ENCODE measurements at regions not wholly inside any gene's neighbourhood (a gene's known extent, or its start where the extent isn't known, plus 50 kb on each side); places are given as distances from the start of the nearest gene placed in this dataset.

GRCh38 chr3:127037021-127037400 lies 54.1 kb downstream of the PLXNA1 start:
- DNase-seq (ENCODE audit: low read depth): no peak
- H3K4me3 ChIP-seq (ENCODE audit: low read depth, low read length): no peak overlapping the region
- no peak for TF ChIP-seq CTCF (IDR thresholded peaks at IDR 0.05; ENCODE audit: control insufficient read depth, extremely low read depth, insufficient read depth)

DNA sequence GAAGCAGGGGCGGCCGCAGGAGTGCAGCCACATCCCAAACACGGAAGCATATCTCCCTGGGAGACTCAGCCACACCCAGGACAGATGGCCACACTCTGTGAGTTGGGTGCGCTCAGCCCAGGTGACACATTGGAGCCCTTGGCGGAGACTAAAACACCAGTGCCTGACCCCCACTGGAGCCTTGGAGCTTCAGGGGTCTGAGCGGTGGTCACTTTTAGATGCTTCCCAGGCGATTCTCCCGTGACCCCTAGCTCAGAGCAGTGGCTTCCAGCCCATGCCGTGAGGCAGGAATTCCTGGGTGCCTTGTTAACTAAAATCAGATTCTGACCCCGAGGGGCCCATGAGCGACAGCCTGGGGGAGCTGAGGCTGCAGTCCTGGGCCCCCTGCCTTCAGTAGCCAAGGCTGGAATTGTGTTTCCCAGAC lies 54.5 kb downstream of the PLXNA1 start:
- no peak overlapping the region for H3K4me3 ChIP-seq (ENCODE audit: low read depth, low read length)
- no peak for DNase-seq (ENCODE audit: low read depth)
- no peak for TF ChIP-seq CTCF (IDR thresholded peaks at IDR 0.05; ENCODE audit: control insufficient read depth, extremely low read depth, insufficient read depth)

DNA sequence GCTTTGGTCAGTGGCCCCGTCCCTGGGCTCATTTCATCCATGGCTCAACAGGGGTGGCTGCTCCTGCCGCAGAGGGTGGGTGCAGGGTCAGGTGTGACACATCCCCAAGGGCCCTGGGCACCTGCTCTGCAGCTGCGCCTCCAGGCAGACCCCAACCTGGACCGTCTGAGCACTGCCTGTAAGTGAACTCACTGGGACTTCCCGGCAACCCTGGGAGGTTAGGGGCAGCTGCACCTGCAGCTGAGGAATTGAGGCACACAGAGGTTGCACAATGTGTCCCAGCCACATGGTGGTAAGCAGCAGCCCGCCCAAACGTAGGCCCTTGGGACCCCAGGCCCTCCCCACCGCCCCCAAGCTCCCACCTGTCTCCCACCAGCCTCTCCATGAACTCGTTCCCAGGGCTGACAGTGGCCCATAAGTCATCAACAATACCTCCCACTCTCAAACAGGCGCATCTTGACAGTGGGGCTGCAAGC lies 55.1 kb downstream of the PLXNA1 start:
- no peak for TF ChIP-seq CTCF (IDR thresholded peaks at IDR 0.05; ENCODE audit: control insufficient read depth, extremely low read depth, insufficient read depth)
- no peak overlapping the region for H3K4me3 ChIP-seq (ENCODE audit: low read depth, low read length)
- no peak for DNase-seq (ENCODE audit: low read depth)

- DNase-seq (ENCODE audit: low read depth): no peak
- no peak overlapping the region for H3K4me3 ChIP-seq (ENCODE audit: low read depth, low read length)
- TF ChIP-seq CTCF (IDR thresholded peaks at IDR 0.05; ENCODE audit: control insufficient read depth, extremely low read depth, insufficient read depth): no peak
Observed at GRCh38 chr3:127038466-127038865, 55.6 kb downstream of the PLXNA1 start.

DNA sequence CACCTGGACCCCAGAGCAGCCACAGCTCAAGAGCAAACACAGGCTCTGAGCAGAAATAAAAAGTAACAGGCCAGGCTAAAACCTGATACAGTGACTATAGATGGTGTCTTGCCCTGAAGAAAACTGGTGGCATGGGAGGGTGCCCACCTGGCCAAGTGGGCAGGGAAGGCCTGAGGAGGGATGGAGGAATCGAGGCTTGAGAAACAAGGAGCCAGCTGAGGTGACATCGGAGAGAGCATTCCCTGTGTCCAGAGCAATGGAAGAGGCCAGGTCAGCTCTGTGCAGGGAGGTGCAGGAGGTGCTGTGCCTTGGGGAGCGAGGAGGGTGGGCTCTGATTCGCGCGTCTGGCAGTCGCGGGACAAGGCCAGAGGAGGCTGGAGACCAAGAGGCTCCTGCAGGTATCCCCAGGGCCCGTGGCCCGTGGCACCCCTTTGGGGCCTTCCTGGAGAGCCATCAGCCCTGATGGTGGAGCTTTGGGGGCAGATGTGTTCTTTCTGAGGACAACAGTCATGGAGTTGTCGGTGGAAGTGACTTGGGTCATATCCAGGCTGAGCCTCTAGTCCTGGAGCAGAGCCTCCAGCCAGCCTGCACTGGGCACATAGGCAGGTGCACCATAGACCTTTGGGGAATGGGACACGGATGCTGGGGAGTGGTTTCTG lies 56.1 kb downstream of the PLXNA1 start:
- no peak for TF ChIP-seq CTCF (IDR thresholded peaks at IDR 0.05; ENCODE audit: control insufficient read depth, extremely low read depth, insufficient read depth)
- no peak for DNase-seq (ENCODE audit: low read depth)
- no peak overlapping the region for H3K4me3 ChIP-seq (ENCODE audit: low read depth, low read length)

DNA sequence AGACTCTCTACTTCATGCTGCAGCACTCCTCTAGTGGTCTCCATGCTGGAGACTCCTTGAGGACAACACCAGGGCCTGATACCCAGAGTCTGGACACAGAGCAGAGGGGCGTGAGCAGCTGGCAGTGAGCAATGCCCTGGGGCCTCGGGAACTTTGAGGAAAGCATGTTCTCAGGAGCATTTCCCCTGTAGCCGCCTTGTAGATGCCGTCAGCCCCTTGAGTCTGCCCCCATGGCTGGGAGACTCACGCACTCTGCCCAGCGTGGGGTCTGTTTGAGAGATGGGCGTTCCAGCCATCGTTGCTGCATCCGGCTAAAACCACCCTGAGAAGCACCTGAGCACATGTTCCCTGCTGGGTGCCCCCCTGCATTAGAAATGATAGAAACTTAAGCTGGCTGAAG lies 56.8 kb downstream of the PLXNA1 start:
- H3K4me3 ChIP-seq (ENCODE audit: low read depth, low read length): no peak overlapping the region
- no peak for TF ChIP-seq CTCF (IDR thresholded peaks at IDR 0.05; ENCODE audit: control insufficient read depth, extremely low read depth, insufficient read depth)
- DNase-seq (ENCODE audit: low read depth): no peak

DNA sequence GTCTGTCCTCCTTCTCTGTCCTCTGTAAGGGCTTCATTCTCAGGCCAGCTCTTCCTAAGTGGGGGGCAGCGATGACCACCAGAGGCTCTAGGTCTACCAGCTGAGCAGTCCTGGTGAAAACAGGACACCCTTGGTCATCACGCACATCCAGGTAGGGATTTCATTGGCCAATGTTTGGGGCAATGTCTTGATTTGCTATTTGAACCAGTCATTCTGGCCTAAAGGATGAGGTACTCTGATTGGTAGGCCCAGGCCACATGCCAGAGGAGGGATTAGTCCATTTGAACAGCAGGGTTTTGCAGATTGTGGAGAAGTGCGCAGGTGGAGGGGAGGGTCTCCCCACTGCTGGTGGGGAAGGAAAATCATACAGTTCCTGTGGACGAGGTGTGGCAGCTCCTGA lies 57.3 kb downstream of the PLXNA1 start:
- no peak for DNase-seq (ENCODE audit: low read depth)
- H3K4me3 ChIP-seq (ENCODE audit: low read depth, low read length): no peak overlapping the region
- TF ChIP-seq CTCF (IDR thresholded peaks at IDR 0.05; ENCODE audit: control insufficient read depth, extremely low read depth, insufficient read depth): no peak
